ENCODE measurements at regions not wholly inside any gene's neighbourhood (a gene's known extent, or its start where the extent isn't known, plus 50 kb on each side); places are given as distances from the start of the nearest gene placed in this dataset.

- CTCF ChIA-PET: interaction anchor here (0.7 to 1.1 kb wide), 2 partner anchors 10 to 12 kb away, joined by 4 to 5 read pairs; no protein-coding TSS in a partner anchor
- H3K4me3 ChIP-seq (ENCODE audit: low read depth, low read length): no peak overlapping the region
- POLR2A ChIA-PET: no interaction called here
- no peak for DNase-seq (ENCODE audit: low read depth, low spot score)
- TF ChIP-seq CTCF (IDR thresholded peaks at IDR 0.05; ENCODE audit: insufficient read depth, low read length, missing control alignments): no peak
These were observed 67.4 kb upstream of the OSBPL11 start for GRCh38 chr3:125662675-125663074.

GRCh38 chr3:125670352-125670751, 75.1 kb upstream of the OSBPL11 start:
- POLR2A ChIA-PET: no interaction called here
- DNase-seq (ENCODE audit: low read depth, low spot score): no peak
- CTCF ChIA-PET: no interaction called here
- H3K4me3 ChIP-seq (ENCODE audit: low read depth, low read length): no peak overlapping the region
- no peak for TF ChIP-seq CTCF (IDR thresholded peaks at IDR 0.05; ENCODE audit: insufficient read depth, low read length, missing control alignments)

- no peak for DNase-seq (ENCODE audit: low read depth, low spot score)
- H3K4me3 ChIP-seq (ENCODE audit: low read depth, low read length): no peak overlapping the region
- ChIA-PET POLR2A (no interaction called here), CTCF (no interaction called here)
- TF ChIP-seq CTCF (IDR thresholded peaks at IDR 0.05; ENCODE audit: insufficient read depth, low read length, missing control alignments): no peak
These were observed 75.6 kb upstream of the OSBPL11 start for GRCh38 chr3:125670945-125671344.

- CTCF ChIA-PET: interaction anchor here (1.8 kb wide), 1 partner anchor 8 kb away, joined by 5 read pairs; no protein-coding TSS in a partner anchor
- no peak for DNase-seq (ENCODE audit: low read depth, low spot score)
- no peak overlapping the region for H3K4me3 ChIP-seq (ENCODE audit: low read depth, low read length)
- no peak for TF ChIP-seq CTCF (IDR thresholded peaks at IDR 0.05; ENCODE audit: insufficient read depth, low read length, missing control alignments)
- POLR2A ChIA-PET: no interaction called here
These were observed 76.4 kb upstream of the OSBPL11 start for GRCh38 chr3:125671461-125672243.

- TF ChIP-seq CTCF (IDR thresholded peaks at IDR 0.05; ENCODE audit: insufficient read depth, low read length, missing control alignments): no peak
- H3K4me3 ChIP-seq (ENCODE audit: low read depth, low read length): no peak overlapping the region
- CTCF ChIA-PET: no interaction called here
- DNase-seq (ENCODE audit: low read depth, low spot score): no peak
- POLR2A ChIA-PET: no interaction called here
These were observed 80.5 kb upstream of the OSBPL11 start for GRCh38 chr3:125675791-125676190.

GRCh38 chr3:125679258-125679657, 84.0 kb upstream of the OSBPL11 start:
- TF ChIP-seq CTCF (IDR thresholded peaks at IDR 0.05; ENCODE audit: insufficient read depth, low read length, missing control alignments): no peak
- ChIA-PET POLR2A (no interaction called here), CTCF (no interaction called here)
- no peak overlapping the region for H3K4me3 ChIP-seq (ENCODE audit: low read depth, low read length)
- DNase-seq (ENCODE audit: low read depth, low spot score): no peak

Data from AG04449 (cell line).